ENCODE measurements at regions not wholly inside any gene's neighbourhood (a gene's known extent, or its start where the extent isn't known, plus 50 kb on each side); places are given as distances from the start of the nearest gene placed in this dataset.

GRCh38 chr20:58106143-58106750 is 122.2 kb downstream of the ANKRD60 start:
- TF ChIP-seq POLR2A (IDR thresholded peaks at IDR 0.05) (no peak), CTCF (IDR thresholded peaks at IDR 0.05) (no peak)
